NCI-H1694 treated with DMSO at 0.1 percent for 48 hours (cell line): ENCODE measurements at regions not wholly inside any gene's neighbourhood (a gene's known extent, or its start where the extent isn't known, plus 50 kb on each side); places are given as distances from the start of the nearest gene placed in this dataset.
A peak's percentile ranks its signal among the peaks of the same experiment; 100 is the strongest.
"Not testable (repeated sequence)": the region's sequence is repeated elsewhere in the genome, so short reads cannot be mapped to it uniquely, and the experiment has no call there.

Source experiments
- DNase-seq: peaks from one replicate; lab custom pipeline; 2025; lab: John Stamatoyannopoulos, UW

DNA sequence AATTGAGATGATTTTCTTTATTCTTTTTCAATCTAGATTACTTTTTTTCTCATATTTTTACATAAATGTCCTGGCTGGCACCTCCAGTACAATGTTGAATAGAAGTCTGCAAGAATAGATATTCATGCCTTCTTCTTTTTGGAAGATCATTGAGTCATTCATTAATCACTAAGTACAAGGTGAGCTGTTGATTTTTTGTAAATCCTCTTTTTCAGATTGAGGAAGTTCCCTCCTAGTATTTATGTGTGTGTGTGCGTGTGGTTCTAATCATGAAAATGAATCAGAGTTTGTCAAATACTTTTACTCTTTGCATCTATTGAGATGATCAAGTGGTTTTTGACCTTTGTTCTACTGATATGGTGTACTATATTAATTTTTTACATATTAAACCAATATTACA, 859.3 kb downstream of the KCNT2 start:
- no peak for DNase-seq

DNA sequence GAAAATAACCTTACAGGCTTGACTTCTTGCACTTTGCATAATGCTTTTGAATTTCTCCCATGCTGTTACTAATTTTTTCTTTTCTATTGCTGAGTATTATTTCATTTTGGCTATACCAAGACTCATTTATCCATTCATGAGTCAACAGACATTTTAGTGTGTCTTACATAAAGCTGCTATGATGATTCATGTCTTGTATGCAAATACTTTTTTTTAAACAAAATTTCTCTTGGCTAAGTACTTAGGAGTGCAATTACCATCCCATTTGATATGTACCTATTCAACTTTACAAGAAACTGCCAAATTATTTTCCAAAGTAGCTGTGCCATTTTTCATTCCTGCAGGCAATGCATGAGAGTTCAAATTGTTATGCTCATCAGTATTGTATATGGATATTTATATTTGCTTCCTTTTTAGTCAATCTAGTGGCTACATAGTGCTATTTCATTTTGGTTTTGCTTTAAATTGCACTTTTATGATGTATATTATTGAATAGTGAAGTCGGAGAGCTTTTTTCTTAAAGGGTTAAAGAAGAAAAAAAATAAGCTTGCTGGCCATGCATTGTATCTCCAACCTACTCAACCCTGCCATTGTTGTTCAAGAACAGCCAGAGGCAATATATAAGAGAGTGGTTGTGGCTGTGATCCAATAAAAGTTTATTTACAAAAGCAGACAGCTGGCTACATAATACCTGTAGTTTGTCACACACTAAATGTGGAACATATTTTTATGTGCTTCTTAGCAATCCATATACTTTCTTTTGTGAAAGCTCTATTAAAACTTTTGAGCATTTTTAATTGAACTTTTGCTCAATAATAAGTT, 862.8 kb downstream of the KCNT2 start:
- DNase-seq = no peak

DNA sequence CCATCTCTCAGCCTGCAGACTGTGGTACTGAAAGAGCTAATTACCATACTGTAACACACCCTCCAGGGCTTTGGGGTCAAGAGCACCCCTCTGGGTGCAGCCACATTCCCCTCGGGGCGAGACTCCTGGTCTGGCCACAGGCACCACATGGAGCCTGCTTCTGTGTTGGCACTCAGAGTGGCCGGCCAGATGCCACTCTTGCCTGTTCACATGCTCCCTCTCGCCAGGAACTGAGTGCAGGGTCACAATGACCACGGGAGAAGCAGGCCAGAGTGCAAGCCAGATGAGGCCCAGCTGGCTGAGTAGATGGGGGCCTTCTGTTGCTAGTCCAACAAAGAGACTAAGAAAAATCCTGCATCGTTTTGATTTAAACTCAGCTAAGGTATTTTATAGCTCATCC, 864.0 kb downstream of the KCNT2 start:
- no peak for DNase-seq

DNA sequence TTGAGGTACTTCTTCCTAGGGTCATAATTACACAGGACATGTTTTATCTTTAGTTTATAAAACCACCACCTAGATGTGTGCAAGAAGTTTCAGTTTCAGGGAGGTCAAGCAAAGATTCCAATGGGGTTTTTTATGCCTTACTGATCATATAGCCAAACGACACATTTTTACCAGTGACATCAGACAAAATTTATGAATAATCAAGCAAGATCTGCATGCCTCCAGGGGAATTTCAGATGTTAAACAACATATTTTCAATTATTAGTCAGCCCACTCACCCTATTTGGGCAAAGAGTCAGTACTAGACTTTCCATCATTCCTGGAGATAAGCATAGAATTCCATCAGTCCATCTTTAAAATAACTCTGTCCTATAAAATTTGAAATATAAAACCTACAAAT, 867.4 kb downstream of the KCNT2 start:
- no peak for DNase-seq

DNA sequence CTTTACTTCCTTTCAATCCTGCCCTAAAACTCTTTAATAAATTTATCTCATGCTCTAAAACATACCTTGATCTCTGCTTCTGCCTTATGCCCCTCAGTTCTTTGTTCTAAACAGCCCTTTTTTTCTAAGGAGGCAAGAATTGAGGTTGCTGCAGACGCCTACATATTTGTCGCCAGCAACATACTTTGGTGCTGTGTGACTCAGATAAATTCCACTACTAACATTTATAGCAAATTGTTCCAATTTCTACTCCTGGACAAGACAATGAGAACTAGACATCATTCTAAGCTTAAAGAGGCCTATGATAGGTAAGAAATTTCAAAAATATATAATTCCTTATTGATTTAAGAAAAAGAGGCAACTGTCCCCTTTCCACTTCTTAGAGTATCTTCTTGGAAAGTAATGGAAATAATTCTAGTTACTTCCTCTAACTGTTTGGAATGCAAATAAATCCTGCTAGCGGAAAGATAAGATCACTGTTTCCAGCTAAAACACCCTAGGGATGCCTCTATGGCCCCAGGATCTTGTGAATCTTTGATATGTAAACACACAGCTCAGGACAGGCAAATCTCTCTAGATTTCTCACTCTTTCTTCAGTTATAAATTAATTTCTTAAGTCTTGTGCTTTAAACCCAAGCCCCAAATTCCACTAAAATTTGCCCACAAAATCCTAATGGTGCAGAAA, 869.1 kb downstream of the KCNT2 start:
- no peak for DNase-seq

DNA sequence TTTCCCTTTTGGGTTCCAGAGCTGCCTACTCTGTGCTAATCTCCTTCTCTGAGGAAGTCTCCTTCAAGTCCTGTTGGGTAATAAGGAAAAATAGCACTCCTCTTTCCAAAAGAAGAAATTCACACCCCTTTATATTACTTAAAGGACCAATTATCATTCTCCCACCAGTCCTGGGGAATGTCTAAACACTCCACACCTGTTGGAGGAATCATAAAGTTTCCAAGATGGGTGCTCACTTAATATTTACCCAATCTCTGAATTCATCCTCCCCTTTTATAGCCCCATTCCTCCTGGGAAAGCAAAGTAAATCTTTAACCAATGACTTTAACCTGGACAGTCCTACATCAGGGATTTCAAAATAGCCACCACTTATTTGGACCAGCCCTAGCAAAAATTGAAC, 873.1 kb downstream of the KCNT2 start:
- no peak for DNase-seq

DNA sequence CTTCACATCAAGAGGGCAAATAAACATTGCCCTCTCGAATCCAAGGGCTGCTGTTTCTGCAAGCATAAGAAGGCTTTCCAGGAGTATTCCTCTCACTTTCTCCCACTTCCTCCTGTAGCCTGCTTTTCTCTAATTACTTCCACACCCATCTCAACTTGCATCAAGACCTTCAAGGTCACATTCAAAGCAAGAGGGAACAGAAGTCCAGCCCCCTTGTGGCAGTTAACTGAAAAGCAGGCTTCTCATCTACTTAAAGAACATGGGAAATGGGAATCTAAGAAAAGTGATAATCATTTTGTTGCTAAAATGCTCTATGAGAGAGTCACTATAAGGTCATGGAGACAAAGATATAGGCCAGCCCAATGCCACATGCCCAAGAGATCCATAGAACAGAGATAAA, 874.4 kb downstream of the KCNT2 start:
- no peak for DNase-seq

DNA sequence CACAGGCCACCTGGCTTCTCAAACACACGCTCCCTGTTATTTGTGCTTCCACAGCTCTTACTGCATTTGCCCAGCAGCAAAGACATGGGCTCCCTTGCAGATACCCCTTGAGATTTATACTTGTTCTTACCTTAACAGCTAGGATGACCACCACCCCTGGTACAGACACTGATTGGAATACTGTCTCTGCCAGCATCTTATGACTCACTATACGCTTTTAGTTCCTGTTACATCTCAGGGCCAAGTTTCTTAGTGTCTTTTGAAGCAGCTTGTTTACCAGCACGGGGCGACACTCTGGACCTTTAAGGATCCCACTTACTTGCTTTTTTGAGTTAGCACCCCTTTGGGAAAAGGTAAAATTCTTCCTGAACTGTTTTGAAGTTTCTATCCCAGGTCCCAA, 874.8 kb downstream of the KCNT2 start:
- no peak for DNase-seq

DNA sequence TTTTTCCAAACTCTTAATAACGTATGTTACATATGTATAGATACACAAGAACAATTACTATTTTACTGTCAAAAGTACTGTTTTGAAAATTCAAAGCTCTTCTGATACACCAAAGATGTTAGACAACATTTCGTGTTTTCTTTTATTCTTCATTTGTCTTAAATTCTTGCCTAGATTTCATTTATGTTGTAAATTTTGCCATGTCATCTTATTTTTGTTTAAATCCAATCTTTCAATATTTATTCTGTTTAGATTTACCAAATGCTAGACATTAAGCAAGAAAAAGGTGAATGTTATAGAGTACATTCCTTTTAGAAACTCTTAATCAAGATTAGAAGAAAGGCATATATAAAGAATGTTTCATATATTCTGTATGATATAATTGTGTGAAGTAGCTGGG, 876.9 kb downstream of the KCNT2 start:
- DNase-seq = no peak

DNA sequence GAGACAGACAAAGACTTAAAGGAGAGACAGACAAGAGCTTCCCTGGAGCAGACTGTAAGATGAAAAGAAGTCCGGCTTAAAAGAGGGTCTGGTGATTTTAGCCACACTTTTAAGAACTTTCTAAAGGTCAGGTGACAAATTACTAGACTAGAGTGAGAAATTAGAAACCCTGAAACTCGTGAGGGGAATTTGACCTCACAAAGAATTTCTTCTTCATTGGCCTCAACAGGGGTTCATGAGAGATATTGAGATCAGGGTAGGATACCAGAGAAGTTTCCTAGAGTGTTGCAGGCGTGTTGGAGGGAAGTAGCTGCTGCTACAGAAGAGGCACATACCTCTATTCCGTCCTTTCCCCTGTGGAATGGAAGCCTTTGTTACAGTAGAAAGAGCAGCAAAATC, 884.4 kb downstream of the KCNT2 start:
- DNase-seq = no peak

DNA sequence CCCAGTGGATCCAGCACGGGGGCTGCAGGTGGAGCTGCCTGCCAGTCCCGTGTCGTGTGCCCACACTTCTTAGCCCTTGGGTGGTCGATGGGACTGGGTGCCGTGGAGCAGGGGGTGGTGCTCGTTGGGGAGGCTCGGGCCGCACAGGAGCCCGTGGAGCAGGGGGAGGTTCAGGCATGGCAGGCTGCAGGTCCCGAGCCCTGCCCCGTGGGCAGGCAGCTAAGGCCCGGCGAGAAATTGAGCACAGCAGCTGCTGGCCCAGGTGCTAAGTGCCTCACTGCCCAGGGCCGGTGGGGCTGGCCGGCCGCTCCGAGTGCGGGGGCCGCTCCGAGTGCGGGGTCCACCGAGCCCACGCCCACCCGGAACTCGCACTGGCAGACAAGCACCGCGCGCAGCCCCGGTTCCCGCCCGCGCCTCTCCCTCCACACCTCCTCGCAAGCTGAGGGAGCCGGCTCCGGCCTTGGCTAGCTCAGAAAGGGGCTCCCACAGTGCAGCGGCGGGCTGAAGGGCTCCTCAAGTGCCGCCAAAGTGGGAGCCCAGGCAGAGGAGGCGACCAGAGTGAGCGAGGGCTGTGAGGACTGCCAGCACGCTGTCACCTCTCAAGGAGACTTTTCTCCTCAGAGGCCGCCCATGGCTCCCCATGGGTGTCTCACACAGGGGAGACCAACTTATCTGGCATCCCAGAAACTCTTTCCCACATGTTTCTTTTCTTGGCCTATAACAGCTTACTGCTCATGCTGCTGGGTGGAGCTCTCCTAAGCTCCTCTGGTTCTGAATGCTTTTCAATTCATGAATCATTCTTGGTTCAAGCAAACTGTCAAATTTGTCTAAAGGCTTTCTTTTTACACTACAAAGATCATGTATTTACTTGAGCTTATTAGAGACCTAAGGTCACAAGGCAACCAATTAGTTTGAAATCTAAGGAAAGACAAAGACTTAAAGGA, 885.1 kb downstream of the KCNT2 start:
- DNase-seq = not testable (repeated sequence)

DNA sequence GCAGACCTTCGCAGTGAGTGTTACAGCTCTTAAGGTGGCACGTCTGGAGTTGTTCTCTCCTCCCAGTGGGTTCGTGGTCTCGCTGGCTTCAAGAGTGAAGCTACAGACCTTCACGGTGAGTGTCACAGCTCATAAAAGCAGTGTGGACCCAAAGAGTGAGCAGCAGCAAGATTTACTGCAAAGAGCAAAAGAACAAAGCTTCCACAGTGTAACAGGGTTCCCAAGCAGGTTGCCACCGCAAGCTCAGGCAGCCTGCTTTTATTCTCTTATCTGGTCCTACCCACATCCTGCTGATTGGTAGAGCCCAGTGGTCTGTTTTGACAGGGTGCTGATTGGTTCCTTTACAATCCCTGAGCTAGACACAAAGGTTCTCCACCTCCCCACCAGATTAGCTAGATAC, 886.1 kb downstream of the KCNT2 start:
- not testable (repeated sequence) for DNase-seq

DNA sequence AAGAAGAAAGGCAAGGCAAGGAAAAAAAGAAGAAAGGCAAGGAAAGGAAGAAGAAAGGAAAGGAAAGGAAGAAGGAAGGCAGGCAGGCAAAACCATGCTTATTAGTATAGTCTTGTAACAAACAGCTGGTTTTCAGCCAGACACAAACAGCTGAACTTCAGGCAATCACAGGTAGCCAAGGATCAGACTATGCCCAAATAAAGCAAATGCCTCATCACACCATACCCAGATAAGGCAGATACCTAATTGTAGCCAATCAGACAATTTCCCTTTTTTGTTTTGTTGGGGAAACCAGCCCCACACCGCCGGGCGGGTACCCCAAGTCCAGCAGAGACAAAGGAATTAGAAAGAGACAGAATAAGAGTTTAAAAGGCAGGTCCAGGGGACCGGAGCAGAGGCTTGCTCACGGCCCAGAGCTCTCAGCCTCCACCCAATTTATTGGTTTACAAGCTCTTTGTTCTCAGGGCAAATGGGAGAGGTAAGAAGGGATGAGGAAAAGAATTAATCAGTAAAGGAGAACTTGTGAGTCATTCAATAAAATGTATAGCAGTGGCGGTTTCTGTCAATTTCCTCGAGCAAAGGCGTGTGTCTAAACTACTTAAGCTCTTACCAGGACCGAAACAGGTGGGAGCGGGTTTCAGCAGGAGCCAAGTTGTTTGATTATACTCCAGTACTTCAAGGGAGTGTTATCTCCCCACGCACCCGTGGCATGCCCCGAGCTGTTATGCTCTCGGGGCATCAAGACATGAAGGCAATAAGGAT, 886.8 kb downstream of the KCNT2 start:
- no peak for DNase-seq

DNA sequence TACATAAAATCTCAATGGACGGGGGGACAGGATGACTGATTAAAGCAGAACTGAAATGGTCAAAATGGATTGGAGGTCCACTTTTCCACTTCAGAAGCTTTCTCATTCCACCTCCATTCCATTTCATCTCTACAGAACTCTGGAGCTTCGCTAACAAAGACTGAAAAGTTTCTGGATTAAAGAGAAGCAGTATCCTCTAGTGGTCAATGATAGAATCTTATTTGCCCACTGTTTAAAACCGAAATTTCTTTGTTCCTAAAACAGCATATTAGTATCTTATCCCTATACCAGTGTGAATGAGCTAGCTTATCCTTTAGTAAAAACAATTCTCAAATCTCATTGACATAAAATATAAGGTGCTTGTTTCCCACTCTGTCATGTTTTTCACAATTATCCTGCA, 890.6 kb downstream of the KCNT2 start:
- DNase-seq = peak; percentile 6

DNA sequence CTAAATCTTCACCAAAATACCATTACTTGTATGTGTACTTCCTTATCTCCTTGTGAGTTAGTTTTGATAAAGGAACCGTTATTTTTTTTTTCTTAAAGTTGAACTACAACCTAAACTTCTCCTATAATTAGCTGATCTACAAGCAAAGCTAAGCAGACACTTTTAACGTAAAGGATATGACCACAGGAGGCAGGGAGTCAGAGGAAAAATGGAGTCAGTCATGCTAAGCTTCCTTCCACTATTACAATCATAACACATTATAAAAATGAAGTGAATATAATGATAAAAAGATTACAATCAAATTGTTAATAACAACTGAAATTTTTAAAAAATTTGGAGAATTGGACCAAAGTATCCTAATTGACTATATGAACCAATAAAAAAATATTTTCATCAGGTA, 892.6 kb downstream of the KCNT2 start:
- no peak for DNase-seq

DNA sequence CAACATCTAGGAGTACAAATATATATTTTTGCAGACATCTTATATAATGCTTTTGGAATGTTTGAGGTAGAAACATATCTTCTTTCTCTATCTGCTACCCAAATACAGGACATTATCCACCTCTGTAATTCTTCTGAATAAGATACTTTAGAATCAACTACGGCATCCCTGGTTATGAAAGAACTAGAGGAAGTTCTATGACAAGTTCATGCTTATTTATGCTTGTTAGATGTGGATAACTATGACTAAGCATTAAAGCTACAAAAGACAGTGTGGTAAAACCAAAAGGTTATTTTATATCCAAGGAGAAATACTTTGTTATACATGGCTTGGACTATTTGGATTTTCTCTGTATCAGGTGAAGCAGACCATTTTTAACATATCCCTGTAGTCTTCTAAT, 894.0 kb downstream of the KCNT2 start:
- no peak for DNase-seq

DNA sequence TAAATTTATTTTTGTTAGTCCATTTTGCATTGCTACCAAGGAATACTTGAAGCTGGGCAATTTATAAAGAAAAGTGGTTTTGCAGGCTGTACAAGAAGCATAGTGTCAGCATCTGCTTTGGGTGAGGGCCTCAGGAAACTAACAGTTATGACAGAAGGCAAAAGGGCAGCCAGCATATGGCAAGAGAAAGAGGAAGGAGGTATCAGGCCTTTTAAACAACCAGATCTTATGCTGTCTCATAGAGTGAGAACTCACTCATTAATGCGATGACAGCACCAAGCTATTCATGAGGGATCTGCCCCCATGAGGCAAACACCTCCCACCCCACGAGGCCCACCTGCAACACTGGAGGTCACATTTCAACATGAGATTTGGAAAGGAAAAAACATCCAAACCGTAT, 898.4 kb downstream of the KCNT2 start:
- peak; percentile 17 for DNase-seq

DNA sequence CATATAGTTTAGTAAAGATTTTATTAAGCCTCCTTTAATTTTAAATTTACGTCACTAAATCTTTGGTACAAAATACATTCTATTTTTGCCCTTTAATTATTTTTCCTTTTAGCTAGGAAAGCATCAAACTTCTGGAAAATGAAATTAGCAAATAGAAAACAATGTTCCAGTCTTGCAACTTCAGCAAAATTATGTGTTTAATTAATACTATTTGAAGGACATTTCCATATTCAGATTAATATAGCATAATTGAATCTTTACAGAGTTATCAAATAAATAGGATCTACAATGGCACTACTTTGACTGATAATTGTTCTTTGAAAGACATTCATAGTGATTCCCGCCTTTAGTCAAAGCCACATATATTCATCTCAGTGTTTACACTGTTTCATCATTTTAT, 904.2 kb downstream of the KCNT2 start:
- no peak for DNase-seq

DNA sequence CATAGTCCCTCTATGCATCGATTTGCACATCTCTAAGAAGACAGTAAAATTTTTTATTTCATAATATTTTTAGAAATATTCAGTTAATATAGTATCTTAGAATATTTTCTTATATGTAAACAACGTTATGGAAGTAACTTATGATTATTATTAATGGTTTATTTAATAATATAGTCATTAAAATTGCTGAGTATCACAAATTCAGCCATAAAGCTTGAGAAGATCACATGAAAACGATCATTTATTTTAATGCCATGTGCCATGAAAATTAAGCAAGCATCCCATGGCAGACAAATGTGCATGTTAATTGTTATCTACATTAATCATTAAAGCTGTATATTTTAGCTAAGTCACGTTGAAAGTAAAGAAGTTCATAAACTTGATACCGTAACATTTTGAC, 907.1 kb downstream of the KCNT2 start:
- no peak for DNase-seq

DNA sequence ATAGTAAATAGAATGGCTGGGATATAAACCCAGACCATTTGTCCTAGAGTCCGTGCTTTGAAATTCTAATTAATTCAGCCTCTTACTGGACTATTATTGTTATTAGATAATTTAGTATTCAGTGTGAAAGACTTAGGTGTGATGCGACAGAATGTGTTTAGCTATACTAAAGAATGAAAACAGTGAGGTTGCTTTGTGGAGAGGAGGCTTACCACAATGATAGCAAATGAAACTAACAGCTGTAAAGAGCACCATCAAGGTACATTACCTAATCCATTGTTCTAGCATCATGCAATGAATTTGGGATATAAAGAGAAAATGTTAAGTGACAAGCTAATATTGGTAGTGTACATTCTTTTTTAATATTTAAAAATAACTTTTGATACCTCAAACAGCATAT, 911.1 kb downstream of the KCNT2 start:
- no peak for DNase-seq

DNA sequence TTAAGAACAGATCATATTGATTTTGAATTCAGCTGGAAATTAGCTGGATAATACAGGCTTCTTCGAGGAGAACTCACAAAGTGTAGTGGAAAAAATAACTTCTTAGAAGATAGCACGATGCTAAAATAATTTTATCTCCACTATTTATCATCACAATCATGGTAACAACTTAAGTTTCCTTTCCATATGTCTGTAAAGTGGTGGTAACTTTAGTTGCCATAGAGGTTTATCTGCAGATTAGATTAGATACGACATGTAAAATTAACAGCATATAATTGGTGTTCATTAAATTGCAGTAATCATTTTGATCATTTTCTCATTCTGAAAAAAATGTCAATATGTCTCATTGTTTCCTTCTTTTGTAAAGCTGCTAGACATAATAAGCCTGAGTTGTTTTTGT, 921.5 kb downstream of the KCNT2 start:
- DNase-seq = no peak

DNA sequence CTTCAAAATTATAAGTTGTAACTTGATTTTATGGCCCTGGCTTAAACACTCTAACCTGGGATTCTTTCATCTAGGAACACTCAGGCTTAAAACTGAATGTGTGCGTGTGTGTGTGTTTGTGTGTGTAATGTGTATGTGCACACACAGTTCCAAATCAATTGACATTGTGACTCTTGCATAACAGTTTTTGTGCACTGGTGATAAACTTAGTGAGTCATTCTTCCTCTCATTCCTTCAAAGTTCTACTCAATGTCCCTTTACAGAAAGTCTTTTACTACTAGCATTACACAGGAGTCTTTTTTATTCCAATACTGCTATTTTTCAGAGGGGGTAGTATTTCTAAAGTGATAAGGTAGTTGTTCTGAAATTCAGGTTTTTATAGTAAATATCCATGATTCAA, 943.6 kb downstream of the KCNT2 start:
- no peak for DNase-seq
